ENCODE measurements at regions not wholly inside any gene's neighbourhood (a gene's known extent, or its start where the extent isn't known, plus 50 kb on each side); places are given as distances from the start of the nearest gene placed in this dataset.

GRCh38 chr9:89955144-89955543, 350.3 kb downstream of the GADD45G start:
- H3K36me3 ChIP-seq: no peaks in the 10 kb centered on the region
- DNase-seq (no peak), ATAC-seq (ENCODE audit: low FRiP score in 2 of 2) (no peak)
- H3K4me3 ChIP-seq: no peak overlapping the region
- no peaks in the 10 kb centered on the region for H3K27me3 ChIP-seq
- H3K27ac ChIP-seq: no peak overlapping the region
- no peaks in the 10 kb centered on the region for H3K9me3 ChIP-seq
- WGBS, 2 donors: 54 to 67% methylated on average over 2 of the region's 2 CpGs
- TF ChIP-seq CTCF (IDR thresholded peaks at IDR 0.05): no peak
- no peak for TF ChIP-seq POLR2AphosphoS5 (IDR thresholded peaks at IDR 0.05)
- TF ChIP-seq EP300 (IDR thresholded peaks at IDR 0.05): no peak
- TF ChIP-seq POLR2A (IDR thresholded peaks at IDR 0.05): no peak
- peaks cover 4 to 8% (median 6%) of the 10 kb centered on the region in 4 donors for H3K4me1 ChIP-seq

DNA sequence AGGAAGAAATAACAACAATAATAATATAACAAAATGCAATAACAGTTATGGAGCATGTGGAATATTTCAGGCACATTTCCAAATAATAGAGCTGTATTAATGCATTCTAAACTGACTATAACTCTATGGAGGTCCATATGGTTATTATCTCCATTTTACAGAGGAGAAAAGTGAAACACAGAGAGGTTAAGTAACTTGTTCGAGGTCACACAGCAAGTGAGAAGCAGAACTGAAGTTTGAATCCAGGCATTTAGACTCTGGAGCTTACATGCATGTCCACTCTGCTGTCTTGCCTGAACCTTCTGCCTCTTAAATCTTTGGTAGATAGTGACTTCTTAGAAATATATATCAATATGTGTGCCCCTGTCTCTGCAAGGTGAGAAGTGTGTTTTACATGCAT, 350.8 kb downstream of the GADD45G start:
- no peak for TF ChIP-seq POLR2A (IDR thresholded peaks at IDR 0.05)
- no peak for TF ChIP-seq CTCF (IDR thresholded peaks at IDR 0.05)
- TF ChIP-seq EP300 (IDR thresholded peaks at IDR 0.05): no peak
- Histone ChIP-seq H3K36me3 (no peaks in the 10 kb centered on the region), H3K27me3 (no peaks in the 10 kb centered on the region), H3K4me3 (no peak overlapping the region), H3K4me1 (peaks cover 4 to 8% (median 6%) of the 10 kb centered on the region in 4 donors), H3K27ac (no peak overlapping the region), H3K9me3 (no peaks in the 10 kb centered on the region)
- DNase-seq: no peak
- 94 to 100% methylated on average over 1 of the region's 1 CpG for WGBS, 2 donors
- ATAC-seq (ENCODE audit: low FRiP score in 2 of 2): no peak

DNA sequence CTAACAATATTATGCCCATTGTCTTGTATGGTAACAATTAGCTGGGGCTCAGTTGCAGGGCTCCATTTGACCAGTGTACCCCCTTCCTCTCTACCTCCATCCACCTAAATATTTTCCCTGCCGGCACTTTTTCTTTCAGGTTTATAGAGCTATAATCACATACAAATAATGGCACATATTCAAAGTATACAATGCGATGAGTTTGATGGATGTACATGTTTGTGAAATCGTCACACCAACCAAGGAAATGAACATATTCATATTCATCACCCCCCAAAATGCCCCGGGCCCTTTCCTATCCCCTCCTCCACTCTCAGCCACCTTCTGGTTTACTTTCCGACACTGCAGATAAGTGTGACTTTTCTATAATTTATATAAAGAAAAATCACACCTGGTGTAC, 351.5 kb downstream of the GADD45G start:
- 57 to 75% methylated on average over 5 of the region's 5 CpGs for WGBS, 2 donors
- peaks cover 4 to 8% (median 6%) of the 10 kb centered on the region in 4 donors for H3K4me1 ChIP-seq

GRCh38 chr9:89956907-89957306, 352.1 kb downstream of the GADD45G start:
- ATAC-seq (ENCODE audit: low FRiP score in 2 of 2) (no peak), DNase-seq (no peak)
- TF ChIP-seq POLR2AphosphoS5 (IDR thresholded peaks at IDR 0.05) (no peak), POLR2A (IDR thresholded peaks at IDR 0.05) (no peak), CTCF (IDR thresholded peaks at IDR 0.05) (no peak), EP300 (IDR thresholded peaks at IDR 0.05) (no peak)
- peaks cover 9 to 13% (median 9%) of the 10 kb centered on the region in 4 donors for H3K4me1 ChIP-seq
- H3K27me3 ChIP-seq: no peaks in the 10 kb centered on the region
- WGBS, 2 donors: 57 to 71% methylated on average over 3 of the region's 3 CpGs
- H3K4me3 ChIP-seq: no peak overlapping the region
- no peaks in the 10 kb centered on the region for H3K9me3 ChIP-seq
- H3K36me3 ChIP-seq: no peaks in the 10 kb centered on the region
- H3K27ac ChIP-seq: no peak overlapping the region

More for the DNA sequence above, 351.5 kb downstream of the GADD45G start:
- H3K27ac ChIP-seq: no peak overlapping the region
- TF ChIP-seq EP300 (IDR thresholded peaks at IDR 0.05) (no peak), CTCF (IDR thresholded peaks at IDR 0.05) (no peak), POLR2A (IDR thresholded peaks at IDR 0.05) (no peak), POLR2AphosphoS5 (IDR thresholded peaks at IDR 0.05) (no peak)
- no peak for ATAC-seq (ENCODE audit: low FRiP score in 2 of 2)
- no peaks in the 10 kb centered on the region for H3K27me3 ChIP-seq
- DNase-seq: no peak
- H3K9me3 ChIP-seq: no peaks in the 10 kb centered on the region
- H3K4me3 ChIP-seq: no peak overlapping the region
- no peaks in the 10 kb centered on the region for H3K36me3 ChIP-seq

DNA sequence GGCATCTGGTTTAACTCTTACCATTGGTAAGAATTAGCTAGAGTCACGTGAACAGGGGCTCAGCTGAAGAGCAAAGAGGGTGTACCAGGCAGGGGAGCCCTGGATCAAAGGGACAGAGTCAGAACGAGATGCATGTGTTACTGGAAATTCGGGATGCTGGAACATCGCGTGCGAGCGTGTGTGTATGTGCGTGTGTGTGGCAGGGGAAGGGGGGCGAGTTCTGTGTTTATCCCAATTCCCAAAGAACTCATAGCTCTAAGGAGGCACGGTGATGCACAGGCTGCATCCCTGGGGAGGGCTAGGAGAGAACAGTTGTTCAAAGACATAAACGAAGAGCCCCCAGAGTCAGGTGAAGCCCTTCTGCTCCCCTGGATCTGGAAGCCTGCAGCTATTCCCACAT, 353.3 kb downstream of the GADD45G start:
- ATAC-seq (ENCODE audit: low FRiP score in 2 of 2) (no peak), DNase-seq (no peak)
- TF ChIP-seq EP300 (IDR thresholded peaks at IDR 0.05): no peak
- TF ChIP-seq POLR2A (IDR thresholded peaks at IDR 0.05): no peak
- no peak for TF ChIP-seq POLR2AphosphoS5 (IDR thresholded peaks at IDR 0.05)
- no peak for TF ChIP-seq CTCF (IDR thresholded peaks at IDR 0.05)
- Histone ChIP-seq H3K4me3 (no peak overlapping the region), H3K9me3 (no peaks in the 10 kb centered on the region), H3K4me1 (peaks cover 12 to 20% (median 16%) of the 10 kb centered on the region in 4 donors), H3K27ac (no peak overlapping the region), H3K36me3 (no peaks in the 10 kb centered on the region), H3K27me3 (no peaks in the 10 kb centered on the region)
- WGBS, 2 donors: 86 to 91% methylated on average over 11 of the region's 11 CpGs

Measured in upper lobe of left lung (tissue), 6 donors.